HCT116 (cell line): ENCODE measurements at regions not wholly inside any gene's neighbourhood (a gene's known extent, or its start where the extent isn't known, plus 50 kb on each side); places are given as distances from the start of the nearest gene placed in this dataset.

Experiments used
- ATAC-seq: fragments of 200-7000 bp; cut with Tn5 transposase; 2 replicates; pipeline ENCODE4 v1.9.1; 2020; ENCODE audit warnings: mild to moderate bottlenecking, moderate library complexity
- BruUV-seq: library from RNA; stranded (reverse); fragments of 400-500 nt; replicated peaks from 2 replicates; lab custom pipeline; 2021; lab: Mats Ljungman, UMichigan
- CTCF ChIA-PET: fragments of 300-600 bp; sonication (Branson Sonifier 250); formaldehyde crosslinking; loops from one replicate; lab custom pipeline; 2021; ENCODE audit warnings: antibody characterized with exemption; lab: Charles Lee
- POLR2A ChIA-PET: fragments of 300-600, 350-600 bp; sonication (Branson Sonifier 250); formaldehyde crosslinking; loops from one replicate; lab custom pipeline; 2021; ENCODE audit warnings: antibody characterized with exemption; lab: Charles Lee
- RAD21 ChIA-PET, 2 experiments: fragments of 300-600 bp; sonication (Branson Sonifier 250); formaldehyde crosslinking; loops; one replicate each; lab custom pipeline; 2023; ENCODE audit warnings: low total read pairs in 2 of 2; ENCODE audit not compliant: uncharacterized antibody in 2 of 2, unreplicated experiment in 2 of 2, low non-redundant PET in 1 of 2; lab: Charles Lee
- DNase-seq: peaks from one replicate; pipeline ENCODE4 v3.0.0-alpha.2; 2010; ENCODE audit warnings: low read depth, low spot score
- H2AFZ ChIP-seq: fragments of 200-600 bp; shearing (Covaris generic), sonication (generic); 2 replicates; pipeline ENCODE4 v1.6.1; 2017; ENCODE audit warnings: low read depth, mixed run types, mixed read lengths, antibody characterized with exemption, low read length; ENCODE audit not compliant: poor library complexity, severe bottlenecking
- H3K27ac ChIP-seq: 2 replicates; pipeline ENCODE4 v1.5.1; 2012; ENCODE audit warnings: low read depth, low read length
- H3K27me3 ChIP-seq: fragments of 200-600 bp; sonication (generic); 2 replicates; pipeline ENCODE4 v1.6.1; 2016; ENCODE audit warnings: mixed run types, low read length, mixed read lengths; ENCODE audit not compliant: insufficient read depth
- H3K36me3 ChIP-seq, 2 experiments: fragments of 200-500 bp in 1 of 2; fragments of 200-600 bp in 1 of 2; sonication (Bioruptor generic) in 1 of 2; sonication (generic) in 1 of 2; 2 replicates each; pipeline versions ENCODE4 v1.5.1 to v1.6.1; 2014 to 2016; ENCODE audit warnings: low read length in 2 of 2, inconsistent platforms in 1 of 2, mixed read lengths in 1 of 2, mixed run types in 1 of 2; ENCODE audit not compliant: insufficient read depth in 2 of 2, control insufficient read depth in 1 of 2
- H3K4me1 ChIP-seq, 2 experiments: fragments of 200-600 bp in 1 of 2; sonication (generic) in 1 of 2; 2 replicates each; pipeline versions ENCODE4 v1.5.1 to v1.6.1; 2012 to 2017; ENCODE audit warnings: low read length in 2 of 2, inconsistent platforms in 1 of 2, mild to moderate bottlenecking in 1 of 2, mixed read lengths in 1 of 2, mixed run types in 1 of 2, moderate library complexity in 1 of 2; ENCODE audit not compliant: insufficient read depth in 2 of 2, control insufficient read depth in 1 of 2
- H3K4me2 ChIP-seq: fragments of 200-600 bp; sonication (generic); 2 replicates; pipeline ENCODE4 v1.6.1; 2017; ENCODE audit warnings: mixed run types, low read length, mixed read lengths
- H3K4me3 ChIP-seq, 2 experiments: fragments of 200-600 bp in 1 of 2; sonication (generic) in 1 of 2; replicated peaks in 1 of 2; 2 replicates each; pipeline ENCODE4 v1.5.1; 2011 to 2016; ENCODE audit warnings: low read length in 2 of 2, control low read depth in 1 of 2, low read depth in 1 of 2, mild to moderate bottlenecking in 1 of 2, mixed read lengths in 1 of 2, mixed run types in 1 of 2
- H3K79me2 ChIP-seq: fragments of 200-600 bp; sonication (generic); 2 replicates; pipeline ENCODE4 v1.6.1; 2017; ENCODE audit warnings: mild to moderate bottlenecking, mixed run types, low read length, moderate library complexity, mixed read lengths; ENCODE audit not compliant: insufficient read depth
- H3K9ac ChIP-seq: fragments of 200-600 bp; sonication (generic); 2 replicates; pipeline ENCODE4 v1.6.1; 2016; ENCODE audit warnings: low read length, mixed read lengths
- H3K9me2 ChIP-seq: fragments of 200-600 bp; sonication (generic), shearing (Covaris generic); 2 replicates; pipeline ENCODE4 v1.6.1; 2017; ENCODE audit warnings: mixed run types, mild to moderate bottlenecking, moderate library complexity; ENCODE audit not compliant: insufficient read depth
- H3K9me3 ChIP-seq, 2 experiments: fragments of 200-500 bp in 1 of 2; fragments of 200-600 bp in 1 of 2; sonication (Bioruptor generic) in 1 of 2; sonication (generic) in 1 of 2; 2 replicates each; pipeline ENCODE4 v1.6.1; 2014 to 2017; ENCODE audit warnings: low read length in 2 of 2, mixed read lengths in 2 of 2, inconsistent platforms in 1 of 2, low read depth in 1 of 2, mild to moderate bottlenecking in 1 of 2, mixed run types in 1 of 2, moderate library complexity in 1 of 2; ENCODE audit not compliant: control insufficient read depth in 1 of 2, insufficient read depth in 1 of 2
- H4K20me1 ChIP-seq: fragments of 200-600 bp; sonication (generic), shearing (Covaris generic); 2 replicates; pipeline ENCODE4 v1.6.1; 2017; ENCODE audit warnings: mixed run types, mild to moderate bottlenecking, moderate library complexity; ENCODE audit not compliant: insufficient read depth
- CEBPB ChIP-seq: IDR thresholded peaks from 2 replicates; pipeline ENCODE4 v1.6.1; 2012; ENCODE audit warnings: low read depth
- EGR1 ChIP-seq: IDR thresholded peaks from 2 replicates; pipeline ENCODE4 v1.6.1; 2012; ENCODE audit warnings: low read depth
- ELF1 ChIP-seq: IDR thresholded peaks from 2 replicates; pipeline ENCODE4 v1.6.1; 2012; ENCODE audit warnings: low read depth, borderline replicate concordance
- EZH2phosphoT487 ChIP-seq: fragments of 200-600 bp; IDR thresholded peaks from 2 replicates; pipeline ENCODE4 v1.6.1; 2018; ENCODE audit warnings: antibody characterized with exemption, borderline replicate concordance
- FOSL1 ChIP-seq: IDR thresholded peaks from 2 replicates; pipeline ENCODE4 v1.6.1; 2012; ENCODE audit warnings: low read depth
- JUND ChIP-seq: IDR thresholded peaks from 2 replicates; pipeline ENCODE4 v1.6.1; 2012
- POLR2A ChIP-seq: IDR thresholded peaks from 2 replicates; pipeline ENCODE4 v1.7.0; 2011; ENCODE audit warnings: borderline replicate concordance; ENCODE audit not compliant: insufficient read depth, insufficient read length; ENCODE audit errors: extremely low read depth
- POLR2AphosphoS5 ChIP-seq: IDR thresholded peaks from 2 replicates; pipeline ENCODE4 v1.6.1; 2011; ENCODE audit warnings: mild to moderate bottlenecking, low read depth, low read length, moderate library complexity
- RAD21 ChIP-seq: IDR thresholded peaks from 2 replicates; pipeline ENCODE4 v1.6.1; 2012; ENCODE audit warnings: low read depth, mild to moderate bottlenecking
- SIN3A ChIP-seq: IDR thresholded peaks from 2 replicates; pipeline ENCODE4 v1.6.1; 2012; ENCODE audit warnings: low read depth
- SP1 ChIP-seq: IDR thresholded peaks from 2 replicates; pipeline ENCODE4 v1.6.1; 2012; ENCODE audit warnings: low read depth
- ZFX ChIP-seq: fragments of 450-650 bp; IDR thresholded peaks from 2 replicates; pipeline ENCODE4 v1.6.1; 2017
- ZNF274 ChIP-seq: fragments of 200-500 bp; sonication (Bioruptor generic); IDR thresholded peaks from 2 replicates; pipeline ENCODE4 v1.6.1; 2014; ENCODE audit warnings: mild to moderate bottlenecking, low read depth, low read length, inconsistent platforms
- intact Hi-C: fragments of 100-400 bp; cut with micrococcal nuclease; formaldehyde crosslinking; loops from 2 replicates; pipeline ENCODE4 v1.10.0; 2022
- TF ChIP-seq, protein P1 (sequence below): IDR thresholded peaks from 2 replicates; pipeline ENCODE4 v1.6.1; 2012
- TF ChIP-seq, protein P2 (sequence below): IDR thresholded peaks from 2 replicates; pipeline ENCODE4 v1.6.1; 2011; ENCODE audit warnings: mild to moderate bottlenecking, low read length, moderate library complexity; ENCODE audit not compliant: insufficient replicate concordance; ENCODE audit errors: extremely low read depth
- TF ChIP-seq, protein P3 (sequence below): IDR thresholded peaks from 2 replicates; pipeline ENCODE4 v1.6.1; 2012; ENCODE audit warnings: low read depth
- TF ChIP-seq, protein P4 (sequence below), 3 experiments: fragments of 200-600 bp in 1 of 3; sonication (generic) in 1 of 3; IDR thresholded peaks in 2 of 3; conservative IDR thresholded peaks in 1 of 3; 2 replicates each; pipeline ENCODE4 v1.5.1; 2012 to 2017; ENCODE audit warnings: low read depth in 2 of 3, low read length in 2 of 3, antibody characterized with exemption in 1 of 3, borderline replicate concordance in 1 of 3, control low read depth in 1 of 3, mild to moderate bottlenecking in 1 of 3, mixed read lengths in 1 of 3, mixed run types in 1 of 3, moderate library complexity in 1 of 3; ENCODE audit not compliant: insufficient read depth in 1 of 3

DNA sequence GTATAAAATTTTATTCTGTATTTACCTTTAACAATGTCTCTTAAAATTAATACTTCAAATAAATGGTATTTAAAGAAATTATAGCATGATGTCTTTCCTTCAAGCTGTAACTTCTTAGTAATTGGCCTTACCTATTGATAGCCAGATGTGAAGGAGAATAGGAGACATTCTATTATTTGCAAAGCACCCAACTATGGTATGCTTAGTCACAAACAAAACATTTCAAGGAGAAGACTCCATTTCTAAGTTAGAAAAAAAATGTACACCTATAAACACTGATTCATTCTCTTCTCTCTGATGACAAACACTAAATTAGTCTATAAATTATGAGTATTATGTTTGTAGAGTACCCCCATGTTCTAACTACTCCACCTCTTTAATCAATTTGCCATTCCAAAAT lies 66.4 kb downstream of the NKX6-1 start (continued):
- TF ChIP-seq POLR2AphosphoS5: no peak
- no peak for TF ChIP-seq SP1
- no peak for TF ChIP-seq ZFX
- no peak for TF ChIP-seq CEBPB

DNA sequence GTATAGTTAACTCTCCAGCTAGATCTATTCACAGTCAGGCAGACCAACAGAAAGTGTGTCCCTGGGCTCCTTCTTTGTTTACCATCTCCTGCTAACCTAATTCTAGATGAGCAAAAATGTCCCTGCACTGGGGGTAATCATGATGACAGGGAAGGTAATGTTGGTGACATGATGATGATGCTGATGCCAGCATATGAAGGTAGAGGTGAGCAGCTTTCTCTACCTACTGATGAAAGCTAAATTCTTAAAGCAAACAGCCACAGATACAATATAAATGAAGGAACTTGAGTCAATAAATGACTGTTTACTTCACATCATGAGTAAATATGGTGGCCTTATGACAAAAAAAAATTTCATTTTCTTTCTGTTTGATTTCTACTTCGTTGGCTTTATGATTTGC lies 78.5 kb downstream of the NKX6-1 start:
- no TSS peak for BruUV-seq
- H3K4me1 ChIP-seq: no peaks in the 10 kb centered on the region
- no peak overlapping the region for H3K9ac ChIP-seq
- POLR2A ChIA-PET: no interaction called here
- TF ChIP-seq ELF1 (no peak), POLR2A (no peak), FOSL1 (no peak), SP1 (no peak), EGR1 (no peak), SIN3A (no peak), RAD21 (no peak), EZH2phosphoT487 (no peak), POLR2AphosphoS5 (no peak), JUND (no peak), ZNF274 (no peak), ZFX (no peak)
- TF ChIP-seq, protein P1, sequence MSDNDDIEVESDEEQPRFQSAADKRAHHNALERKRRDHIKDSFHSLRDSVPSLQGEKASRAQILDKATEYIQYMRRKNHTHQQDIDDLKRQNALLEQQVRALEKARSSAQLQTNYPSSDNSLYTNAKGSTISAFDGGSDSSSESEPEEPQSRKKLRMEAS: no peak
- TF ChIP-seq, protein P2, sequence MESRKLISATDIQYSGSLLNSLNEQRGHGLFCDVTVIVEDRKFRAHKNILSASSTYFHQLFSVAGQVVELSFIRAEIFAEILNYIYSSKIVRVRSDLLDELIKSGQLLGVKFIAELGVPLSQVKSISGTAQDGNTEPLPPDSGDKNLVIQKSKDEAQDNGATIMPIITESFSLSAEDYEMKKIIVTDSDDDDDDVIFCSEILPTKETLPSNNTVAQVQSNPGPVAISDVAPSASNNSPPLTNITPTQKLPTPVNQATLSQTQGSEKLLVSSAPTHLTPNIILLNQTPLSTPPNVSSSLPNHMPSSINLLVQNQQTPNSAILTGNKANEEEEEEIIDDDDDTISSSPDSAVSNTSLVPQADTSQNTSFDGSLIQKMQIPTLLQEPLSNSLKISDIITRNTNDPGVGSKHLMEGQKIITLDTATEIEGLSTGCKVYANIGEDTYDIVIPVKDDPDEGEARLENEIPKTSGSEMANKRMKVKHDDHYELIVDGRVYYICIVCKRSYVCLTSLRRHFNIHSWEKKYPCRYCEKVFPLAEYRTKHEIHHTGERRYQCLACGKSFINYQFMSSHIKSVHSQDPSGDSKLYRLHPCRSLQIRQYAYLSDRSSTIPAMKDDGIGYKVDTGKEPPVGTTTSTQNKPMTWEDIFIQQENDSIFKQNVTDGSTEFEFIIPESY: no peak
- TF ChIP-seq, protein P3, sequence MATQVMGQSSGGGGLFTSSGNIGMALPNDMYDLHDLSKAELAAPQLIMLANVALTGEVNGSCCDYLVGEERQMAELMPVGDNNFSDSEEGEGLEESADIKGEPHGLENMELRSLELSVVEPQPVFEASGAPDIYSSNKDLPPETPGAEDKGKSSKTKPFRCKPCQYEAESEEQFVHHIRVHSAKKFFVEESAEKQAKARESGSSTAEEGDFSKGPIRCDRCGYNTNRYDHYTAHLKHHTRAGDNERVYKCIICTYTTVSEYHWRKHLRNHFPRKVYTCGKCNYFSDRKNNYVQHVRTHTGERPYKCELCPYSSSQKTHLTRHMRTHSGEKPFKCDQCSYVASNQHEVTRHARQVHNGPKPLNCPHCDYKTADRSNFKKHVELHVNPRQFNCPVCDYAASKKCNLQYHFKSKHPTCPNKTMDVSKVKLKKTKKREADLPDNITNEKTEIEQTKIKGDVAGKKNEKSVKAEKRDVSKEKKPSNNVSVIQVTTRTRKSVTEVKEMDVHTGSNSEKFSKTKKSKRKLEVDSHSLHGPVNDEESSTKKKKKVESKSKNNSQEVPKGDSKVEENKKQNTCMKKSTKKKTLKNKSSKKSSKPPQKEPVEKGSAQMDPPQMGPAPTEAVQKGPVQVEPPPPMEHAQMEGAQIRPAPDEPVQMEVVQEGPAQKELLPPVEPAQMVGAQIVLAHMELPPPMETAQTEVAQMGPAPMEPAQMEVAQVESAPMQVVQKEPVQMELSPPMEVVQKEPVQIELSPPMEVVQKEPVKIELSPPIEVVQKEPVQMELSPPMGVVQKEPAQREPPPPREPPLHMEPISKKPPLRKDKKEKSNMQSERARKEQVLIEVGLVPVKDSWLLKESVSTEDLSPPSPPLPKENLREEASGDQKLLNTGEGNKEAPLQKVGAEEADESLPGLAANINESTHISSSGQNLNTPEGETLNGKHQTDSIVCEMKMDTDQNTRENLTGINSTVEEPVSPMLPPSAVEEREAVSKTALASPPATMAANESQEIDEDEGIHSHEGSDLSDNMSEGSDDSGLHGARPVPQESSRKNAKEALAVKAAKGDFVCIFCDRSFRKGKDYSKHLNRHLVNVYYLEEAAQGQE: no peak
- TF ChIP-seq, protein P4, sequence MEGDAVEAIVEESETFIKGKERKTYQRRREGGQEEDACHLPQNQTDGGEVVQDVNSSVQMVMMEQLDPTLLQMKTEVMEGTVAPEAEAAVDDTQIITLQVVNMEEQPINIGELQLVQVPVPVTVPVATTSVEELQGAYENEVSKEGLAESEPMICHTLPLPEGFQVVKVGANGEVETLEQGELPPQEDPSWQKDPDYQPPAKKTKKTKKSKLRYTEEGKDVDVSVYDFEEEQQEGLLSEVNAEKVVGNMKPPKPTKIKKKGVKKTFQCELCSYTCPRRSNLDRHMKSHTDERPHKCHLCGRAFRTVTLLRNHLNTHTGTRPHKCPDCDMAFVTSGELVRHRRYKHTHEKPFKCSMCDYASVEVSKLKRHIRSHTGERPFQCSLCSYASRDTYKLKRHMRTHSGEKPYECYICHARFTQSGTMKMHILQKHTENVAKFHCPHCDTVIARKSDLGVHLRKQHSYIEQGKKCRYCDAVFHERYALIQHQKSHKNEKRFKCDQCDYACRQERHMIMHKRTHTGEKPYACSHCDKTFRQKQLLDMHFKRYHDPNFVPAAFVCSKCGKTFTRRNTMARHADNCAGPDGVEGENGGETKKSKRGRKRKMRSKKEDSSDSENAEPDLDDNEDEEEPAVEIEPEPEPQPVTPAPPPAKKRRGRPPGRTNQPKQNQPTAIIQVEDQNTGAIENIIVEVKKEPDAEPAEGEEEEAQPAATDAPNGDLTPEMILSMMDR (IDR thresholded peaks at IDR 0.05 in 2 of 3, conservative IDR thresholded peaks at IDR 0.05 in 1 of 3; ENCODE audit: borderline replicate concordance in 1 of 3, insufficient read depth in 1 of 3, low read depth in 2 of 3, low read length in 2 of 3): no peak
- no peak overlapping the region for H3K4me3 ChIP-seq
- CTCF ChIA-PET: no interaction called here
- DNase-seq: no peak
- H4K20me1 ChIP-seq: no peaks in the 10 kb centered on the region
- H2AFZ ChIP-seq: no peak overlapping the region
- H3K27ac ChIP-seq: no peak overlapping the region
- no peaks in the 10 kb centered on the region for H3K9me2 ChIP-seq
- RAD21 ChIA-PET: no interaction called here
- no peaks in the 10 kb centered on the region for H3K9me3 ChIP-seq
- no peaks in the 10 kb centered on the region for H3K36me3 ChIP-seq
- H3K27me3 ChIP-seq: no peaks in the 10 kb centered on the region
- H3K4me2 ChIP-seq: no peak overlapping the region
- intact Hi-C loops: no loop called here
- no peak for ATAC-seq
- H3K79me2 ChIP-seq: no peaks in the 10 kb centered on the region
